Esophagus squamous epithelium (tissue), 5 donors: ENCODE measurements at regions not wholly inside any gene's neighbourhood (a gene's known extent, or its start where the extent isn't known, plus 50 kb on each side); places are given as distances from the start of the nearest gene placed in this dataset.

Source experiments
- DNase-seq: peaks from one replicate; lab custom pipeline; 2025; lab: John Stamatoyannopoulos, UW
- H3K27ac ChIP-seq, 4 donors: fragments of 200-600 bp; sonication (generic); one replicate each; pipeline ENCODE4 v1.5.1; 2016 to 2019; ENCODE audit warnings: mild to moderate bottlenecking in 1 of 4
- H3K27me3 ChIP-seq, 4 donors: fragments of 200-600 bp; sonication (generic); 1 replicate in 3 of 4; 2 replicates in 1 of 4; pipeline versions ENCODE4 v1.5.1 to v1.6.0; 2017 to 2021; ENCODE audit warnings: antibody characterized with exemption in 1 of 4
- H3K36me3 ChIP-seq, 3 donors: fragments of 200-600 bp; sonication (generic); one replicate each; pipeline ENCODE4 v1.5.1; 2016 to 2019
- H3K4me1 ChIP-seq, 3 donors: fragments of 200-600 bp; sonication (generic); one replicate each; pipeline ENCODE4 v1.5.1; 2017 to 2019
- H3K4me3 ChIP-seq, 4 donors: fragments of 200-600 bp; sonication (generic); 1 replicate in 3 of 4; 2 replicates in 1 of 4; pipeline ENCODE4 v1.5.1; 2016 to 2019; ENCODE audit warnings: mild to moderate bottlenecking in 2 of 4, moderate library complexity in 1 of 4
- H3K9me3 ChIP-seq, 3 donors: fragments of 200-600 bp; sonication (generic); one replicate each; pipeline ENCODE4 v1.5.1; 2016 to 2019
- POLR2A ChIP-seq, 4 donors: fragments of 450-650 bp; IDR thresholded peaks; one replicate each; pipeline ENCODE4 v1.6.1; 2017; ENCODE audit warnings: antibody characterized with exemption in 4 of 4, mild to moderate bottlenecking in 4 of 4, moderate library complexity in 3 of 4
- WGBS, 2 donors: methylation state at CpG; one replicate each; pipeline ENCODE4 v1.1.5; 2018; 5-methylcytosine and 5-hydroxymethylcytosine counted together
- intact Hi-C: fragments of 100-400 bp; cut with DNase I; formaldehyde crosslinking; loops from one replicate; pipeline ENCODE4 v1.15.0; 2022
- TF ChIP-seq, protein P1 (sequence below), 6 experiments: fragments of 450-650 bp in 4 of 6; fragments of 200-600 bp in 2 of 6; sonication (generic) in 2 of 6; IDR thresholded peaks; one replicate each; pipeline ENCODE4 v1.5.1; 2016 to 2019; ENCODE audit warnings: antibody characterized with exemption in 6 of 6, mild to moderate bottlenecking in 4 of 6, moderate library complexity in 4 of 6
- donor health status: DM: yes; HTN: yes; CAD: no.

DNA sequence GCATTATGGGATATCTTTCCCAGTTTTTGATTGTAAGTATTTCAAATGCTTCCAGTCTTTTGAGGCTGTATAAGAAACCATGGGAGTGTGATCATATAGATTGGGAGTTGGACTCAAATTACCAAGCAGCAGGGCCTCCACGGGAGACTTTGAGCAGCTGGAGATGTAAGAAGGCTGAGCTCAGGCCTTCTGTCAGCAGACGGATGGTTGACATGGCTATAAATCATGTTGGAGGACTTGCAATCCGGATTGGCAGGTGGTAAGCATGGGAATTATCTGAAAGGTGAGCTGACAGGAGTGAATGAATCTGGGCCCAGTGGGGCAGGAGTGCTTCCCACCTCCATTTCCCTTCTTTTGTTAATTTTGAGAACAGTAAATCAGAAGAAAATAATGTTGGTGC, 83.2 kb upstream of the PPM1J start:
- H3K27me3 ChIP-seq = no peaks in the 10 kb centered on the region
- no peaks in the 10 kb centered on the region for H3K4me1 ChIP-seq
- TF ChIP-seq, protein P1, sequence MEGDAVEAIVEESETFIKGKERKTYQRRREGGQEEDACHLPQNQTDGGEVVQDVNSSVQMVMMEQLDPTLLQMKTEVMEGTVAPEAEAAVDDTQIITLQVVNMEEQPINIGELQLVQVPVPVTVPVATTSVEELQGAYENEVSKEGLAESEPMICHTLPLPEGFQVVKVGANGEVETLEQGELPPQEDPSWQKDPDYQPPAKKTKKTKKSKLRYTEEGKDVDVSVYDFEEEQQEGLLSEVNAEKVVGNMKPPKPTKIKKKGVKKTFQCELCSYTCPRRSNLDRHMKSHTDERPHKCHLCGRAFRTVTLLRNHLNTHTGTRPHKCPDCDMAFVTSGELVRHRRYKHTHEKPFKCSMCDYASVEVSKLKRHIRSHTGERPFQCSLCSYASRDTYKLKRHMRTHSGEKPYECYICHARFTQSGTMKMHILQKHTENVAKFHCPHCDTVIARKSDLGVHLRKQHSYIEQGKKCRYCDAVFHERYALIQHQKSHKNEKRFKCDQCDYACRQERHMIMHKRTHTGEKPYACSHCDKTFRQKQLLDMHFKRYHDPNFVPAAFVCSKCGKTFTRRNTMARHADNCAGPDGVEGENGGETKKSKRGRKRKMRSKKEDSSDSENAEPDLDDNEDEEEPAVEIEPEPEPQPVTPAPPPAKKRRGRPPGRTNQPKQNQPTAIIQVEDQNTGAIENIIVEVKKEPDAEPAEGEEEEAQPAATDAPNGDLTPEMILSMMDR (IDR thresholded peaks at IDR 0.05) = no peak
- no peak for TF ChIP-seq POLR2A (IDR thresholded peaks at IDR 0.05)
- WGBS, 2 donors = 60 to 83% methylated on average over 3 of the region's 3 CpGs
- H3K36me3 ChIP-seq = no peaks in the 10 kb centered on the region
- intact Hi-C loops = no loop called here
- H3K27ac ChIP-seq = no peak overlapping the region
- H3K9me3 ChIP-seq = no peaks in the 10 kb centered on the region
- no peak for DNase-seq
- H3K4me3 ChIP-seq = no peak overlapping the region

GRCh38 chr1:112797224-112797623, 82.1 kb upstream of the PPM1J start:
- Histone ChIP-seq H3K9me3 (no peaks in the 10 kb centered on the region), H3K27ac (no peak overlapping the region), H3K4me1 (no peaks in the 10 kb centered on the region), H3K36me3 (no peaks in the 10 kb centered on the region), H3K4me3 (no peak overlapping the region), H3K27me3 (no peaks in the 10 kb centered on the region)
- intact Hi-C loops = no loop called here
- 83 to 87% methylated on average over 2 of the region's 2 CpGs for WGBS, 2 donors
- no peak for DNase-seq
- no peak for TF ChIP-seq POLR2A (IDR thresholded peaks at IDR 0.05)
- TF ChIP-seq, protein P1 (IDR thresholded peaks at IDR 0.05) = no peak

GRCh38 chr1:112794654-112795239, 79.6 kb upstream of the PPM1J start:
- no peaks in the 10 kb centered on the region for H3K4me1 ChIP-seq
- DNase-seq = no peak
- H3K27ac ChIP-seq = no peak overlapping the region
- WGBS, 2 donors = 82 to 85% methylated on average over 4 of the region's 4 CpGs
- TF ChIP-seq POLR2A (IDR thresholded peaks at IDR 0.05) = no peak
- TF ChIP-seq, protein P1 (IDR thresholded peaks at IDR 0.05) = no peak
- H3K9me3 ChIP-seq = no peaks in the 10 kb centered on the region
- no peak overlapping the region for H3K4me3 ChIP-seq
- no peaks in the 10 kb centered on the region for H3K36me3 ChIP-seq
- intact Hi-C loops = no loop called here
- H3K27me3 ChIP-seq = no peaks in the 10 kb centered on the region

DNA sequence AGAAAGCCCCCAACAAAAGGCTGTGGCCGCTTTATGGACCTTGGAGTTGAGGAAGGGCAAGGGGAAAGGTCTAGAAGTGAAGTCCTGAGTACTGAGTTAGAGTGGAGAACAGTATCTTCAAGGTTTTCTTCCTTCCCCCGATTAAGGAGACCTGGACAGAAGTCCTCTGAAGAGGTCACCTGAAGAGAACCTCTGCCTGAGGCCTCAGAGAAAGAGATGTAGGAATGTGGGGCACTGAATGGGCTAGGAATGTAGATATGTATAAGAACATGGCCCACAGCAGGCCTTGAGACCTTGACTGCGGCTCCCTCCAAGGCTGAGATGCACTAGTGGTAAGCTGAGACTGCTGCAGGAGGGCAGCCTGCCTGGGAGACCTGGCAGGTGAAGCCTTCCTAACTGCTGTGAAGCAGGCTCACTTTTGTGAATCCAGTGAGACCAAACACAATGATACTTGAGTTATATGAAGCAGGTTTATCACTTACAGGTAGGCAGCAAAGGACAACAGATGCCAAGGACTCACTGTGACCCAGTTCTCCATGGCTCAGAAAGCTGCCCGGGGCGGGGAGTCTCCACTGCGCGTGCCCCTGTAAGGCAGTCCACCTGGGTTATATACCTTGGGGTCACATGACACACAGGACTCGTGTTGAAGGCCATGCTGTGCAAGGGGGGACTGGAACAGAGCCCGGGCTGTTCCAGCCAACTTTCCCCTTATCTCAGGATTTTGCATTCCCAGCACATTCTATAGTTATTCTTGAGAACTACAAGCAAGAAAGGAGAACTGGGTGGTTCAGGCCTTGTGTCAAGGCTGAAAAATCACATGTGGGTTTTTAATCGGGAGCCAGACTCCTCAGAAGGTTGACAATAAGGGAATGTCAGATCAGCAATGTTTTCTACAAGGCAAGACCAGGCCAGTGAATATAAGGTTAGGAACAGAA, 78.8 kb upstream of the PPM1J start:
- Histone ChIP-seq H3K36me3 (no peaks in the 10 kb centered on the region), H3K27me3 (no peaks in the 10 kb centered on the region), H3K4me3 (no peak overlapping the region), H3K4me1 (no peaks in the 10 kb centered on the region), H3K27ac (no peak overlapping the region), H3K9me3 (no peaks in the 10 kb centered on the region)
- TF ChIP-seq POLR2A (IDR thresholded peaks at IDR 0.05) = no peak
- TF ChIP-seq, protein P1 (IDR thresholded peaks at IDR 0.05) = no peak
- intact Hi-C loops = no loop called here
- no peak for DNase-seq
- 71 to 96% methylated on average over 5 to 9 of the region's 10 CpGs for WGBS, 2 donors

DNA sequence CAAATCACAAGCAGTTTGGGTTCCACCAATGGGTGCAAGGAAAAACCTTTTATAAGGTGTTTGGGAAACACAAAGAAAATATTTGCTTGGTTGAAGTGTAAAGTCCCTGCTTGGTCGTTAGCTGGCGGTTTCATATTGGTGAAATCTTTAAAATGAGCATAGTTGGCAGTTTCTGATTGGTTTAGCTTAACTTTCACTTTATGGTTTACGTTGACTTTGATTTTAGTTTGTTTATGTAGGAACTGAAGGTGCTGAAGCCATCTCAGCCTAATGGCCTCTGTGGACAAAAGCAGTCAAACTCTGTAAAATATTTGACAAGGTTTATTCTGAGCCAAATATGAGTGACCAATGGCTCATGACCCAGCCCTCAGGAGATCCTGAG, 76.6 kb upstream of the PPM1J start:
- no peak overlapping the region for H3K4me3 ChIP-seq
- 65 to 80% methylated on average over 3 of the region's 3 CpGs for WGBS, 2 donors
- H3K4me1 ChIP-seq = no peaks in the 10 kb centered on the region
- TF ChIP-seq POLR2A (IDR thresholded peaks at IDR 0.05) = no peak
- TF ChIP-seq, protein P1 (IDR thresholded peaks at IDR 0.05) = no peak
- no peaks in the 10 kb centered on the region for H3K9me3 ChIP-seq
- no peaks in the 10 kb centered on the region for H3K36me3 ChIP-seq
- no peaks in the 10 kb centered on the region for H3K27me3 ChIP-seq
- intact Hi-C loops = no loop called here
- no peak overlapping the region for H3K27ac ChIP-seq
- DNase-seq = no peak
